ENCODE measurements at regions not wholly inside any gene's neighbourhood (a gene's known extent, or its start where the extent isn't known, plus 50 kb on each side); places are given as distances from the start of the nearest gene placed in this dataset.

DNA sequence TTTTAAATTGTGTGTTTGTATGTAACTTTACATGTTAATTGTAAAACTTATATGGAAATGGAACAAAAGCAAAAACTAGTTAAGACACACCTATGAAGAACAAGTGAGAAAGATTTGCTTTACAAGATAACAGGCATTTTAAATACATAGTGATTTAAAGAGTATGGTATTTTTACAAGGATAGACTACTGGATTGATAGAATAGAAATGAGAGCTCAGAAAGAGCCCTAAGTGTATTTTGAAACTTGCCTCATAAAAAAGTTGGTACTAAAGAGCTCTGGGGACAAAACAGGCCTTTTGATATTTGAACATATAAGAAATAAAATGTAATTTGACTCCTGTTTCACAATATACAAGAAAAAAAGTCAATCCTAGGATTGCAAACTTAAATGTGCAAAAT lies 928.4 kb downstream of the REEP3 start:
- H2BK12ac ChIP-seq (ENCODE audit: low read length in 2 of 2), result no peak overlapping the region
- no peak overlapping the region for H3K27ac ChIP-seq (ENCODE audit: low read length, poor library complexity, severe bottlenecking)
- H2BK5ac ChIP-seq (ENCODE audit: low read depth, low read length, poor library complexity, severe bottlenecking), result no peak overlapping the region
- H3K79me1 ChIP-seq (replicated peaks; ENCODE audit: low read length, poor library complexity, severe bottlenecking), result no peaks in the 10 kb centered on the region
- H2BK15ac ChIP-seq (ENCODE audit: low read depth, poor library complexity, severe bottlenecking), result no peak overlapping the region
- H3K9ac ChIP-seq (ENCODE audit: low read length), result no peak overlapping the region
- H2AK5ac ChIP-seq (ENCODE audit: low read length, severe bottlenecking), result no peak overlapping the region
- no peaks in the 10 kb centered on the region for H3K27me3 ChIP-seq (ENCODE audit: control insufficient read depth in 1 of 2, insufficient read depth in 1 of 2, low read length in 2 of 2)
- no peak overlapping the region for H3K18ac ChIP-seq (ENCODE audit: low read depth in 1 of 2, low read length in 2 of 2)
- no peak overlapping the region for H4K91ac ChIP-seq (ENCODE audit: low read length)
- no peak overlapping the region for H3K4me3 ChIP-seq (ENCODE audit: insufficient read depth in 1 of 2, low read depth in 1 of 2, low read length in 2 of 2)
- H3K23ac ChIP-seq (ENCODE audit: low read length in 2 of 2), result no peak overlapping the region
- H3K36me3 ChIP-seq (ENCODE audit: control insufficient read depth in 1 of 2, insufficient read depth in 2 of 2, low read depth in 1 of 2, low read length in 2 of 2), result no peaks in the 10 kb centered on the region
- no peak overlapping the region for H3K14ac ChIP-seq (ENCODE audit: low read length in 2 of 2)
- H3K4me1 ChIP-seq (ENCODE audit: control insufficient read depth, insufficient read depth, low read depth, low read length), result no peaks in the 10 kb centered on the region
- H3K4me2 ChIP-seq (ENCODE audit: low read length, poor library complexity, severe bottlenecking), result no peak overlapping the region
- H2BK120ac ChIP-seq (ENCODE audit: low read depth, low read length), result no peak overlapping the region
- H2AFZ ChIP-seq (ENCODE audit: low read depth, low read length), result no peak overlapping the region
- no peak overlapping the region for H3K4ac ChIP-seq (ENCODE audit: low read depth in 1 of 2, low read length in 2 of 2)
- H4K8ac ChIP-seq (ENCODE audit: low read length), result no peak overlapping the region
- DNase-seq, result no peak
- peaks cover 3% of the 10 kb centered on the region for H3K9me3 ChIP-seq (ENCODE audit: control insufficient read depth, low read length)

DNA sequence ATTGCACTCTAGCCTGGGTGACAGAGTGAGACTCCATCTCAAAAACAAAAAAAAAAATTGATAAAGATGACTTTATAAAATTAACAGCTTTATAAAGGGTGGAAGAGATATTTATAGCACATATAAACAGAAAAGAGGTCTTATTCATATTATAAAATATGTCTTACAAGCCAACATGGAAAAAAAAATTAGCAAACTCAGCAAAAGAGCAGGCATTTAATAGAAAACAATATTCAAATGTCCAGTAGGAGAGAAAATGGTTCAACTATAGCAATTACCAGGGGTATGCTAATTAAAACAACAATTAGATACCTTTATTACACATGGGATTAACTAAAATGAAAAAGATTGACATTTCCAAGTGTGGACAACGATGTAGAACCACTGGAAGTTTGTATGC lies 929.1 kb downstream of the REEP3 start:
- H2BK15ac ChIP-seq (ENCODE audit: low read depth, poor library complexity, severe bottlenecking), result no peak overlapping the region
- no peak overlapping the region for H3K14ac ChIP-seq (ENCODE audit: low read length in 2 of 2)
- H3K4me1 ChIP-seq (ENCODE audit: control insufficient read depth, insufficient read depth, low read depth, low read length), result no peaks in the 10 kb centered on the region
- H4K8ac ChIP-seq (ENCODE audit: low read length), result no peak overlapping the region
- no peak for DNase-seq
- H3K9ac ChIP-seq (ENCODE audit: low read length), result no peak overlapping the region
- no peak overlapping the region for H3K18ac ChIP-seq (ENCODE audit: low read depth in 1 of 2, low read length in 2 of 2)
- H3K36me3 ChIP-seq (ENCODE audit: control insufficient read depth in 1 of 2, insufficient read depth in 2 of 2, low read depth in 1 of 2, low read length in 2 of 2), result no peaks in the 10 kb centered on the region
- no peak overlapping the region for H3K4me2 ChIP-seq (ENCODE audit: low read length, poor library complexity, severe bottlenecking)
- H2AFZ ChIP-seq (ENCODE audit: low read depth, low read length), result no peak overlapping the region
- H2BK5ac ChIP-seq (ENCODE audit: low read depth, low read length, poor library complexity, severe bottlenecking), result no peak overlapping the region
- no peak overlapping the region for H3K27ac ChIP-seq (ENCODE audit: low read length, poor library complexity, severe bottlenecking)
- H3K4me3 ChIP-seq (ENCODE audit: insufficient read depth in 1 of 2, low read depth in 1 of 2, low read length in 2 of 2), result no peak overlapping the region
- H3K27me3 ChIP-seq (ENCODE audit: control insufficient read depth in 1 of 2, insufficient read depth in 1 of 2, low read length in 2 of 2), result no peaks in the 10 kb centered on the region
- peaks cover 3% of the 10 kb centered on the region for H3K9me3 ChIP-seq (ENCODE audit: control insufficient read depth, low read length)
- no peak overlapping the region for H4K91ac ChIP-seq (ENCODE audit: low read length)
- 58% methylated on average over 1 of the region's 1 CpG for WGBS
- no peak overlapping the region for H2BK120ac ChIP-seq (ENCODE audit: low read depth, low read length)
- no peaks in the 10 kb centered on the region for H3K79me1 ChIP-seq (replicated peaks; ENCODE audit: low read length, poor library complexity, severe bottlenecking)
- H2AK5ac ChIP-seq (ENCODE audit: low read length, severe bottlenecking), result no peak overlapping the region
- no peak overlapping the region for H2BK12ac ChIP-seq (ENCODE audit: low read length in 2 of 2)
- H3K23ac ChIP-seq (ENCODE audit: low read length in 2 of 2), result no peak overlapping the region
- no peak overlapping the region for H3K4ac ChIP-seq (ENCODE audit: low read depth in 1 of 2, low read length in 2 of 2)

DNA sequence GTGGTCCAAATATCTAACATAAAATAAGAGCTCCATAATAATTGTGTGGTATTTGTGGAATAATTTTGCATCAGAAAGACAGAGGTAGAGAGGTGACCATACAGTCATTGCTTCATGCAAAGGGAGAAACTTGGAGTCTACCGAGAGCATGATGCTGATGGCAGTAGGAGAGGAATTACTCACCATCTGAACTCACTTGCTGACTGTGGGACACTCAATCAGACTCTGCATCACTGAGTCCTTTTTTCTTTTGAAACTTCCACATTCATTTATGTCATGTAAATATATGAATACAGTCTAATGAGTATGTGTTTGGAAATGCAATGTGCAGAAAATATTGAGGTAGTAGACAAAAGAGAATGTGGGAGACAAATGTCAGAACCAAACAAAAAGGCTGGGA lies 933.8 kb downstream of the REEP3 start:
- no peak overlapping the region for H3K4me3 ChIP-seq (ENCODE audit: insufficient read depth in 1 of 2, low read depth in 1 of 2, low read length in 2 of 2)
- no peak overlapping the region for H3K27ac ChIP-seq (ENCODE audit: low read length, poor library complexity, severe bottlenecking)
- no peaks in the 10 kb centered on the region for H3K27me3 ChIP-seq (ENCODE audit: control insufficient read depth in 1 of 2, insufficient read depth in 1 of 2, low read length in 2 of 2)
- no peak overlapping the region for H3K14ac ChIP-seq (ENCODE audit: low read length in 2 of 2)
- H2BK12ac ChIP-seq (ENCODE audit: low read length in 2 of 2), result no peak overlapping the region
- H2AK5ac ChIP-seq (ENCODE audit: low read length, severe bottlenecking), result no peak overlapping the region
- H2BK5ac ChIP-seq (ENCODE audit: low read depth, low read length, poor library complexity, severe bottlenecking), result no peak overlapping the region
- H3K9ac ChIP-seq (ENCODE audit: low read length), result no peak overlapping the region
- H3K4me1 ChIP-seq (ENCODE audit: control insufficient read depth, insufficient read depth, low read depth, low read length), result no peaks in the 10 kb centered on the region
- no peaks in the 10 kb centered on the region for H3K79me1 ChIP-seq (replicated peaks; ENCODE audit: low read length, poor library complexity, severe bottlenecking)
- H3K9me3 ChIP-seq (ENCODE audit: control insufficient read depth, low read length), result peaks cover 3% of the 10 kb centered on the region
- H3K4ac ChIP-seq (ENCODE audit: low read depth in 1 of 2, low read length in 2 of 2), result no peak overlapping the region
- no peak overlapping the region for H4K91ac ChIP-seq (ENCODE audit: low read length)
- DNase-seq, result no peak
- H2AFZ ChIP-seq (ENCODE audit: low read depth, low read length), result no peak overlapping the region
- H3K18ac ChIP-seq (ENCODE audit: low read depth in 1 of 2, low read length in 2 of 2), result no peak overlapping the region
- no peak overlapping the region for H2BK120ac ChIP-seq (ENCODE audit: low read depth, low read length)
- H3K36me3 ChIP-seq (ENCODE audit: control insufficient read depth in 1 of 2, insufficient read depth in 2 of 2, low read depth in 1 of 2, low read length in 2 of 2), result no peaks in the 10 kb centered on the region
- no peak overlapping the region for H3K4me2 ChIP-seq (ENCODE audit: low read length, poor library complexity, severe bottlenecking)
- no peak overlapping the region for H2BK15ac ChIP-seq (ENCODE audit: low read depth, poor library complexity, severe bottlenecking)
- H3K23ac ChIP-seq (ENCODE audit: low read length in 2 of 2), result no peak overlapping the region
- WGBS, result 100% methylated on average over 1 of the region's 1 CpG
- H4K8ac ChIP-seq (ENCODE audit: low read length), result no peak overlapping the region

DNA sequence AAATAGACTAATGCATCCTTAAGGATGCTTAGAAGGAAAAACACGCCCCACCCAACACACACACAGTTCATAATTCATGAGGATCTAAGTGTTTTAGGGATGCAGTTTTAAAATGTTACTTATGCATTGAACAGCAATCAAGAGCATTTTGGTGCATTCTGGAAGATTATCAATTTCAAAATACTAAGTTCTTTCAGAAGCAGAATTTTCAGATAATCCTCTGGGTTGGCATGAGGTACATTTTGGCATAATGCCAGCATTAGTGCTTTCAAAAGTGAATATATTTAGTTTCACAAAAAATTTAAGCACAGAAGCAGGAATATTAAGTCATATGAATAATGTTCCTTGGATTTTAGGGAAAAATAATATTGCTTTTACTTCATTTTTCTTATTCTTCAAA lies 937.1 kb downstream of the REEP3 start:
- H2AK5ac ChIP-seq (ENCODE audit: low read length, severe bottlenecking), result no peak overlapping the region
- no peak overlapping the region for H3K4me2 ChIP-seq (ENCODE audit: low read length, poor library complexity, severe bottlenecking)
- no peaks in the 10 kb centered on the region for H3K9me3 ChIP-seq (ENCODE audit: control insufficient read depth, low read length)
- H3K4me3 ChIP-seq (ENCODE audit: insufficient read depth in 1 of 2, low read depth in 1 of 2, low read length in 2 of 2), result no peak overlapping the region
- no peak overlapping the region for H2AFZ ChIP-seq (ENCODE audit: low read depth, low read length)
- H4K91ac ChIP-seq (ENCODE audit: low read length), result no peak overlapping the region
- H3K79me1 ChIP-seq (replicated peaks; ENCODE audit: low read length, poor library complexity, severe bottlenecking), result no peaks in the 10 kb centered on the region
- no peak overlapping the region for H2BK12ac ChIP-seq (ENCODE audit: low read length in 2 of 2)
- H2BK5ac ChIP-seq (ENCODE audit: low read depth, low read length, poor library complexity, severe bottlenecking), result no peak overlapping the region
- no peak overlapping the region for H2BK15ac ChIP-seq (ENCODE audit: low read depth, poor library complexity, severe bottlenecking)
- no peak overlapping the region for H3K9ac ChIP-seq (ENCODE audit: low read length)
- H3K36me3 ChIP-seq (ENCODE audit: control insufficient read depth in 1 of 2, insufficient read depth in 2 of 2, low read depth in 1 of 2, low read length in 2 of 2), result no peaks in the 10 kb centered on the region
- no peak overlapping the region for H3K4ac ChIP-seq (ENCODE audit: low read depth in 1 of 2, low read length in 2 of 2)
- no CpG with 5 or more reads among the region's 1 CpG for WGBS
- no peak overlapping the region for H3K23ac ChIP-seq (ENCODE audit: low read length in 2 of 2)
- H4K8ac ChIP-seq (ENCODE audit: low read length), result no peak overlapping the region
- no peaks in the 10 kb centered on the region for H3K27me3 ChIP-seq (ENCODE audit: control insufficient read depth in 1 of 2, insufficient read depth in 1 of 2, low read length in 2 of 2)
- H3K27ac ChIP-seq (ENCODE audit: low read length, poor library complexity, severe bottlenecking), result no peak overlapping the region
- H3K4me1 ChIP-seq (ENCODE audit: control insufficient read depth, insufficient read depth, low read depth, low read length), result no peaks in the 10 kb centered on the region
- no peak overlapping the region for H3K18ac ChIP-seq (ENCODE audit: low read depth in 1 of 2, low read length in 2 of 2)
- H3K14ac ChIP-seq (ENCODE audit: low read length in 2 of 2), result no peak overlapping the region
- DNase-seq, result no peak
- no peak overlapping the region for H2BK120ac ChIP-seq (ENCODE audit: low read depth, low read length)

Measured in mesenchymal stem cell (in vitro differentiated cells and primary cell).